CD4-positive, alpha-beta memory T cell (primary cell): ENCODE measurements at regions not wholly inside any gene's neighbourhood (a gene's known extent, or its start where the extent isn't known, plus 50 kb on each side); places are given as distances from the start of the nearest gene placed in this dataset.
"Not testable (repeated sequence)": the region's sequence is repeated elsewhere in the genome, so short reads cannot be mapped to it uniquely, and the experiment has no call there.

ENCODE experiments used
- CTCF ChIA-PET: fragments of 350-600 bp; sonication (Branson Sonifier 250); formaldehyde crosslinking; loops from one replicate; lab custom pipeline; 2021; ENCODE audit warnings: inconsistent platforms; ENCODE audit not compliant: partially characterized antibody; lab: Charles Lee
- POLR2A ChIA-PET: fragments of 350-600 bp; sonication (Branson Sonifier 250); formaldehyde crosslinking; loops from one replicate; lab custom pipeline; 2021; ENCODE audit not compliant: partially characterized antibody; lab: Charles Lee
- DNase-seq, 5 donors: peaks; one replicate each; pipeline versions ENCODE4 v3.0.0 to v3.0.0-alpha.2; 2020 to 2022; ENCODE audit warnings: mixed read lengths in 1 of 5
- H3K27ac ChIP-seq: one replicate; pipeline ENCODE4 v1.7.0; 2013; ENCODE audit warnings: low read depth, low read length
- H3K27me3 ChIP-seq: 2 replicates; pipeline ENCODE4 v1.7.0; 2013; ENCODE audit warnings: mild to moderate bottlenecking, low read length, moderate library complexity; ENCODE audit not compliant: insufficient read depth
- H3K36me3 ChIP-seq: 2 replicates; pipeline ENCODE4 v1.7.0; 2013; ENCODE audit warnings: mild to moderate bottlenecking, low read length, moderate library complexity; ENCODE audit not compliant: insufficient read depth
- H3K4me1 ChIP-seq: 2 replicates; pipeline ENCODE4 v1.7.0; 2013; ENCODE audit warnings: mild to moderate bottlenecking, low read length, moderate library complexity; ENCODE audit not compliant: insufficient read depth
- H3K4me3 ChIP-seq, 2 donors: one replicate each; pipeline ENCODE4 v1.7.0; 2013; ENCODE audit warnings: low read length in 2 of 2, mild to moderate bottlenecking in 1 of 2
- H3K9me3 ChIP-seq, 2 donors: one replicate each; pipeline ENCODE4 v1.7.0; 2013; ENCODE audit warnings: low read length in 2 of 2, control low read depth in 1 of 2; ENCODE audit not compliant: control insufficient read depth in 1 of 2
- H3K27ac Mint-ChIP-seq, 7 donors: one replicate each; pipeline ENCODE4 v1.8.0; 2020 to 2021; ENCODE audit warnings: mixed read lengths in 7 of 7, mild to moderate bottlenecking in 6 of 7, inconsistent platforms in 3 of 7, moderate library complexity in 3 of 7
- H3K27me3 Mint-ChIP-seq, 2 donors: one replicate each; pipeline ENCODE4 v1.8.0; 2020 to 2021; ENCODE audit warnings: mixed read lengths in 2 of 2
- H3K36me3 Mint-ChIP-seq, 2 donors: one replicate each; pipeline ENCODE4 v1.8.0; 2020 to 2021; ENCODE audit warnings: mixed read lengths in 2 of 2, inconsistent platforms in 1 of 2, mild to moderate bottlenecking in 1 of 2
- H3K4me1 Mint-ChIP-seq, 4 donors: one replicate each; pipeline ENCODE4 v1.8.0; 2020 to 2021; ENCODE audit warnings: mixed read lengths in 4 of 4, mild to moderate bottlenecking in 1 of 4
- H3K4me3 Mint-ChIP-seq, 8 donors: one replicate each; pipeline ENCODE4 v1.8.0; 2020 to 2021; ENCODE audit warnings: mixed read lengths in 8 of 8, mild to moderate bottlenecking in 7 of 8, moderate library complexity in 6 of 8, inconsistent platforms in 3 of 8
- H3K9me3 Mint-ChIP-seq, 8 donors: one replicate each; pipeline ENCODE4 v1.8.0; 2020 to 2021; ENCODE audit warnings: mixed read lengths in 8 of 8, mild to moderate bottlenecking in 5 of 8, inconsistent platforms in 3 of 8, moderate library complexity in 1 of 8
- intact Hi-C: fragments of 100-400 bp; cut with micrococcal nuclease; formaldehyde crosslinking; loops from one replicate; pipeline ENCODE4 v1.15.1; 2023

DNA sequence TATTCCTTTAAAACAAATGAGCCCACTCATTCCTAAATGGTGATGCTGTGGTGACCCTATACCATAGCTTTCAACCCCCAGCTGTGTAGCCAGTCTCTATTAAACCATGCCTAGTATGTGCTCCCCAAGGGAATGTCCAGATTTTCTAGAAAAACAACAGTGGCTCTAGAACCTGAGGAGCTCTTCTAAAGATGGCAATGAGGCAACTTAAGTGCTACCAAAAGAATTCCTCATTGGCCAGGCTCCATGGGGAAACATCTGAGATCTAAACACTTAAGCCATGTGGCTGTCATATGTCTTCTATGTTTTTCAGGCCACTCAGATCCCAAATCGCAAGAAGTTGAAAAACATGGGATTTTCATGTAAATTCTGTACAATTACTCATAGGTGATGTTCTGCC, 191.0 kb downstream of the TPBG start:
- Histone ChIP-seq H3K9me3 (no peaks in the 10 kb centered on the region), H3K27ac (no peak overlapping the region), H3K36me3 (no peaks in the 10 kb centered on the region), H3K27me3 (no peaks in the 10 kb centered on the region), H3K4me1 (no peaks in the 10 kb centered on the region), H3K4me3 (no peak overlapping the region)
- CTCF ChIA-PET, result no interaction called here
- peaks cover 0 to 4% of the 10 kb centered on the region in 2 donors for H3K27me3 Mint-ChIP-seq
- H3K36me3 Mint-ChIP-seq, result no peaks in the 10 kb centered on the region
- no peak overlapping the region for H3K27ac Mint-ChIP-seq
- POLR2A ChIA-PET, result no interaction called here
- no peak overlapping the region for H3K4me3 Mint-ChIP-seq
- intact Hi-C loops, result no loop called here
- H3K9me3 Mint-ChIP-seq, result peaks cover 0 to 8% (median 2%) of the 10 kb centered on the region in 8 donors
- no peak for DNase-seq
- no peaks in the 10 kb centered on the region for H3K4me1 Mint-ChIP-seq

DNA sequence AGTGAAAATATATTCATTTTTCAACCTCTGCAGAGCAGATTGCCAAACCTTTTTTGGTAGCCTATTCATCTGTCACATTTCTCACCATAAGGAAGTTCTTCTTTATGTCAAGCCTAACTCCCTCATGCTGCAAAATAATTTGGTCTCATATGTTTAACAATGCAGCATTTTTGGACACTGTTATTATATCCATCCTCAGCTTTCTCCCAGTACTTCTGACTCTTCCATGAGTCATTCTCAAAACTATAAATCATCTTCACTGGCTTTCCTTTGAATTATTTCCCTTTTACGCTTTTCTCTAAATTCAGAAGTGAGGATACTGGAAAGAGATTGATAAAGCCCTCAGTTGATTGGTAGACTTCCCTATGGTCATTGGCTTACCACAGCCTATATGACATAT, 192.2 kb downstream of the TPBG start:
- POLR2A ChIA-PET, result no interaction called here
- intact Hi-C loops, result no loop called here
- H3K4me1 ChIP-seq, result no peaks in the 10 kb centered on the region
- no peak for DNase-seq
- Mint-ChIP-seq H3K9me3 (peaks cover 0 to 2% (median 0%) of the 10 kb centered on the region in 8 donors), H3K4me1 (no peaks in the 10 kb centered on the region), H3K36me3 (no peaks in the 10 kb centered on the region), H3K27ac (no peak overlapping the region), H3K4me3 (no peak overlapping the region), H3K27me3 (peaks cover 0 to 4% of the 10 kb centered on the region in 2 donors)
- no peaks in the 10 kb centered on the region for H3K36me3 ChIP-seq
- no peak overlapping the region for H3K4me3 ChIP-seq
- no peaks in the 10 kb centered on the region for H3K27me3 ChIP-seq
- no peak overlapping the region for H3K27ac ChIP-seq
- CTCF ChIA-PET, result no interaction called here
- no peaks in the 10 kb centered on the region for H3K9me3 ChIP-seq

DNA sequence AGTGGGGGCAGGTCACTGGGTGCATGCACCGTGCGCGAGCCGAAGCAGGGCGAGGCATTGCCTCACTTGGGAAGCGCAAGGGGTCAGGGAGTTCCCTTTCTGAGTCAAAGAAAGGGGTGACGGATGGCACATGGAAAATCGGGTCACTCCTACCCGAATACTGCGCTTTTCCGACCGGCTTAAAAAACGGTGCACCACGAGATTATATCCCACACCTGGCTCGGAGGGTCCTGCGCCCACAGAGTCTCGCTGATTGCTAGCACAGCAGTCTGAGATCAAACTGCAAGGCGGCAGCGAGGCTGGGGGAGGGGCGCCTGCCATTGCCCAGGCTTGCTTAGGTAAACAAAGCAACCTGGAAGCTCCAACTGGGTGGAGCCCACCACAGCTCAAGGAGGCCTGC, 194.9 kb downstream of the TPBG start:
- CTCF ChIA-PET, H3K4me3 Mint-ChIP-seq, H3K4me1 ChIP-seq, H3K9me3 Mint-ChIP-seq, H3K9me3 ChIP-seq, intact Hi-C loops, H3K4me3 ChIP-seq, H3K4me1 Mint-ChIP-seq, H3K36me3 ChIP-seq, H3K27ac ChIP-seq, DNase-seq, H3K27ac Mint-ChIP-seq, POLR2A ChIA-PET, H3K36me3 Mint-ChIP-seq, H3K27me3 ChIP-seq, H3K27me3 Mint-ChIP-seq: not testable (repeated sequence)

DNA sequence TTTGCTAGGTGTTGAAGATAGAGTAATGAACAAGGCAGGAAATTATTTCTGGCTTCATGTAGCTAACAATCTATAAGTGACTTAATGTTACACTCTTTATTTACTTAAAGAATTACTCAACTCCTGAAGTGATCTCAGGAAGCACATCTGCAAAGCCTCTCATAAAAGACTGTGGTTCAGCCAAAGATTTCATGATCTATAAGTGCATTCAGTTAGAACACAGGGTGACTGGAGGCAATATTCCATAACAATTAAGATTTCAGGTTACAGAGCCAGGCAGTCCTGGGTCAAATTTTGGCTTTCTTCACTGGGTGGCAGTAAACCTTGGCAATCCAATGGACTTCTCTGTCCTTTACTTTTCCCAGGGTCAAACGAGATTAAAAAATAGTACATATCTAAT, 204.0 kb downstream of the TPBG start:
- Histone ChIP-seq H3K4me1 (no peaks in the 10 kb centered on the region), H3K4me3 (no peak overlapping the region), H3K27ac (no peak overlapping the region), H3K9me3 (no peaks in the 10 kb centered on the region), H3K27me3 (no peaks in the 10 kb centered on the region), H3K36me3 (no peaks in the 10 kb centered on the region)
- DNase-seq, result no peak
- CTCF ChIA-PET, result no interaction called here
- no peak overlapping the region for H3K27ac Mint-ChIP-seq
- intact Hi-C loops, result no loop called here
- POLR2A ChIA-PET, result no interaction called here
- no peaks in the 10 kb centered on the region for H3K36me3 Mint-ChIP-seq
- H3K27me3 Mint-ChIP-seq, result no peaks in the 10 kb centered on the region
- peaks cover 0 to 3% (median 0%) of the 10 kb centered on the region in 8 donors for H3K9me3 Mint-ChIP-seq
- H3K4me1 Mint-ChIP-seq, result no peaks in the 10 kb centered on the region
- H3K4me3 Mint-ChIP-seq, result no peak overlapping the region

DNA sequence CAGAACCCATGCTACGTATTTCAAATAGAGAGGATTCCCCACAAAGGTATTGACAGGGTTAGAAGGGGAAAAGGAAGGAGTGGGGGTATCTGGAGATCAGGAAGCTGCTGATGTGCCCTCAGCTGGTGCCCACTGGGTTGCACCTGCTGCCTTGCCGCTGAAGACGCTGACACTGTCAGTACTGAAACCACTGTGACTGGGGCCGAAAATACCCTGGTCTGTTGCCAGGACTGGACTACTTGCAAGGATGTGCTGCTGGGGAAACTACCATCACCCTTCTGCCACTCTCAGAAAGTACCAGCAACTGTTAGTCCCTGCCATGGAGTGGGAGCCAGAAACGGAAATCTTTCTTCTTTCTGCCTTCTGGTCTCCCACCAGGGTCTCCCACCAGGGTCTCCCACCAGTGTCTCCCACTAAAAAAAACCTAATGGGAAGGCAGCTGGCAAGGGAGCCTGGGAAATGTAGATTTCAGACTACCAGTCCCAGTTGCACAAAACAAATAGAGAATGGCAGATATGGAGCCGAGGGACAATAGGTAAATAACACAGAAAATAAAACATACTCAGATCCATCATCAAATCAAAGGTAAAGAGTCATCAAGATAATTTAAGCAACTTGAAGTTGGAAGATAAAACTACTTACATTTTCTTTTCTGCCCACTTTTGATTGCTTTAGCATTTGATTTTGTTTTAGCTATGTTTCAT, 204.8 kb downstream of the TPBG start:
- DNase-seq, result no peak
- no peaks in the 10 kb centered on the region for H3K4me1 ChIP-seq
- no peaks in the 10 kb centered on the region for H3K27me3 ChIP-seq
- H3K4me3 ChIP-seq, result no peak overlapping the region
- POLR2A ChIA-PET, result no interaction called here
- no peaks in the 10 kb centered on the region for H3K4me1 Mint-ChIP-seq
- no peak overlapping the region for H3K27ac Mint-ChIP-seq
- peaks cover 0 to 3% (median 0%) of the 10 kb centered on the region in 8 donors for H3K9me3 Mint-ChIP-seq
- no peaks in the 10 kb centered on the region for H3K9me3 ChIP-seq
- no peak overlapping the region for H3K27ac ChIP-seq
- intact Hi-C loops, result no loop called here
- no peak overlapping the region for H3K4me3 Mint-ChIP-seq
- H3K27me3 Mint-ChIP-seq, result no peaks in the 10 kb centered on the region
- CTCF ChIA-PET, result interaction anchor here (1.0 kb wide), 1 partner anchor 42 kb away, joined by 3 read pairs; no protein-coding TSS in a partner anchor
- H3K36me3 Mint-ChIP-seq, result no peaks in the 10 kb centered on the region
- no peaks in the 10 kb centered on the region for H3K36me3 ChIP-seq

DNA sequence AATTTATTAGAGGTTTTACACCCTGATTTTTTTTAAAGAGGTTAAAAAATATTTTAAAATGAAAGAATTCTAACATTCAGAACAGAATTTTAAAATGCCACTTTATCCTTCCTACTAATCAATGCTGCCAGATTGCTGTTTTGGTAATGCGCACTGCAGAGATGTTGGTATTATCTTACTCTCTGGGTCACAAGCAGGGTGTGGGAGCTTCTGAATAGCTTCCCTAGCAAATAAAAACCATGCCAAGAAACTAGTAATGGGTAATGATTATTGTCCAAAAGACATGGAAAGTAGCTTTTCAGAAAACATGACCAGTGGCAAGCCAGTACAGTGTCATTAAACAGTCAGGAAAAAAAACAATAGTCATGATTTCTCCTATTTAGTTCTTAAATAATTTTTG, 205.4 kb downstream of the TPBG start:
- intact Hi-C loops, result no loop called here

DNA sequence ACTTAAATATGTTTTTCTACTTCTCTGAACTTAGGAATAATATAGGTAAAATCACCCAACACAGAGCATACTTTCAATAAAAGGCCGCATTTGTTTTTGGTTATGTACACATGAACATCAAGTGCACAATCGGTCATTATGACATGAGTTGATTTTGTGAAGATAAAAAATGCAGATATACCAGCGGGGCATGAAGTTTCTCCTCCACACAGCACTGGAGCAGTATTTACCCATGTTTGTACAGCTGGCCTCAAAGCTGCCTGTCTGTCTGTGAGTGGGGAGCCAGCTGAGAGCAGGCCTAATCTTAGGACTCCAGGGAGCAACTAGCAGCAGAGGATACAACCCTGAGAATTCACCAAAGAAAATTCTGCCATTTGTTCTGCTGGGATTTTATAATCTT, 206.5 kb downstream of the TPBG start:
- DNase-seq, result no peak
- Histone ChIP-seq H3K9me3 (no peaks in the 10 kb centered on the region), H3K27ac (no peak overlapping the region), H3K4me3 (no peak overlapping the region), H3K4me1 (no peaks in the 10 kb centered on the region), H3K36me3 (no peaks in the 10 kb centered on the region), H3K27me3 (no peaks in the 10 kb centered on the region)
- Mint-ChIP-seq H3K4me1 (no peaks in the 10 kb centered on the region), H3K9me3 (peaks cover 0 to 4% (median 2%) of the 10 kb centered on the region in 8 donors), H3K27ac (no peak overlapping the region), H3K27me3 (no peaks in the 10 kb centered on the region), H3K4me3 (no peak overlapping the region), H3K36me3 (no peaks in the 10 kb centered on the region)
- POLR2A ChIA-PET, result no interaction called here
- intact Hi-C loops, result no loop called here
- CTCF ChIA-PET, result no interaction called here

More for the DNA sequence above, 205.4 kb downstream of the TPBG start:
- Histone ChIP-seq H3K36me3 (no peaks in the 10 kb centered on the region), H3K4me1 (no peaks in the 10 kb centered on the region), H3K9me3 (no peaks in the 10 kb centered on the region), H3K4me3 (no peak overlapping the region), H3K27me3 (no peaks in the 10 kb centered on the region), H3K27ac (no peak overlapping the region)
- H3K9me3 Mint-ChIP-seq, result peaks cover 0 to 3% (median under 1%) of the 10 kb centered on the region in 8 donors
- no peaks in the 10 kb centered on the region for H3K4me1 Mint-ChIP-seq
- no peaks in the 10 kb centered on the region for H3K27me3 Mint-ChIP-seq
- H3K4me3 Mint-ChIP-seq, result no peak overlapping the region
- ChIA-PET CTCF (interaction anchor here (1.0 kb wide), 1 partner anchor 42 kb away, joined by 3 read pairs; no protein-coding TSS in a partner anchor), POLR2A (no interaction called here)
- H3K36me3 Mint-ChIP-seq, result no peaks in the 10 kb centered on the region
- DNase-seq, result no peak
- H3K27ac Mint-ChIP-seq, result no peak overlapping the region
